ENCODE measurements at regions not wholly inside any gene's neighbourhood (a gene's known extent, or its start where the extent isn't known, plus 50 kb on each side); places are given as distances from the start of the nearest gene placed in this dataset.

DNA sequence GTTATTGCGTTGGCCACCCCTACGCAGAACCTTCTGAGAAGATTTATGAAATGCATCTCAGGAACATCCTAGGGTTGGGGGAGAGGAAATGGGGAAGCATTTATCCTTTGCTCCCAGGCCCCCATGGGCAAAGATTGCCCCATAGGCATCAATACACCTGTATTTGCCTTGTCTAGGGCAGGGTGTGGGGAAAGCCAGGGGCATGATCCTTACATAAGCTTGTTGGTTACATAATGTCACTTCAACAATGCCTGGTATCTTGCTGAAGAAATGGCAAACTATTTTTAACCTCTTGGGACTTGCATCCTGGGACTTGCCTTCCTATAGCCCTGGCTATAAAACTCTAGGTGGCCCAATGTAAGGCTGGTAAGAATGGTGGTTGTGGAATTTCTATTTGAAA, 53.9 kb upstream of the SPRED2 start:
- TF ChIP-seq, protein P1, sequence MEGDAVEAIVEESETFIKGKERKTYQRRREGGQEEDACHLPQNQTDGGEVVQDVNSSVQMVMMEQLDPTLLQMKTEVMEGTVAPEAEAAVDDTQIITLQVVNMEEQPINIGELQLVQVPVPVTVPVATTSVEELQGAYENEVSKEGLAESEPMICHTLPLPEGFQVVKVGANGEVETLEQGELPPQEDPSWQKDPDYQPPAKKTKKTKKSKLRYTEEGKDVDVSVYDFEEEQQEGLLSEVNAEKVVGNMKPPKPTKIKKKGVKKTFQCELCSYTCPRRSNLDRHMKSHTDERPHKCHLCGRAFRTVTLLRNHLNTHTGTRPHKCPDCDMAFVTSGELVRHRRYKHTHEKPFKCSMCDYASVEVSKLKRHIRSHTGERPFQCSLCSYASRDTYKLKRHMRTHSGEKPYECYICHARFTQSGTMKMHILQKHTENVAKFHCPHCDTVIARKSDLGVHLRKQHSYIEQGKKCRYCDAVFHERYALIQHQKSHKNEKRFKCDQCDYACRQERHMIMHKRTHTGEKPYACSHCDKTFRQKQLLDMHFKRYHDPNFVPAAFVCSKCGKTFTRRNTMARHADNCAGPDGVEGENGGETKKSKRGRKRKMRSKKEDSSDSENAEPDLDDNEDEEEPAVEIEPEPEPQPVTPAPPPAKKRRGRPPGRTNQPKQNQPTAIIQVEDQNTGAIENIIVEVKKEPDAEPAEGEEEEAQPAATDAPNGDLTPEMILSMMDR (IDR thresholded peaks at IDR 0.05) = no peak
- TF ChIP-seq POLR2A (IDR thresholded peaks at IDR 0.05) (no peak), POLR2AphosphoS5 (IDR thresholded peaks at IDR 0.05) (no peak), EP300 (IDR thresholded peaks at IDR 0.05; ENCODE audit: low read depth) (no peak)
